ENCODE measurements at regions not wholly inside any gene's neighbourhood (a gene's known extent, or its start where the extent isn't known, plus 50 kb on each side); places are given as distances from the start of the nearest gene placed in this dataset.

DNA sequence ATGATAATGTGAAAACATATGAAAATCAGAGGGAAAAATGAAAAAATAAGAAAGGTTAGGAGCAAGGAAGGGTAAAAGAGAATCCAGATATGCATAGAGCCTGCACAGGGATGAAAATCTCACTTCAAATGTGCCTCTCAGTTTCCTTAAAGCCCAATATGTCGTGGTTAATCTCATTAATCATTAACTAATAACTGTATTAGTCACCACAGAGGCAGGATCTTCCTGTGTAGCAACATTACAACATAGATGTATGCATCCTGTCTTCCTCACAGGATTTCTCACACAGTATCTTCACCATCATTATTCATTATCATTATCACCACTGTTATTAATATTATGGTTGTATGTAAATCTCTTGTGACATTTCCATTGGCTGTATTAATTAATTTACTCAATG lies 361.2 kb upstream of the SOX11 start:
- H3K9me3 Mint-ChIP-seq, result peaks cover 3% of the 10 kb centered on the region
- DNase-seq, result no peak
- no peaks in the 10 kb centered on the region for H3K36me3 Mint-ChIP-seq (ENCODE audit: low read depth)
- CTCF ChIA-PET, result no interaction called here
- POLR2A ChIA-PET, result no interaction called here
- H3K4me1 Mint-ChIP-seq, result no peaks in the 10 kb centered on the region
- no peaks in the 10 kb centered on the region for H3K27me3 Mint-ChIP-seq
- H3K27ac Mint-ChIP-seq, result no peak overlapping the region
- no peak overlapping the region for H3K4me3 Mint-ChIP-seq

- Mint-ChIP-seq H3K4me3 (no peak overlapping the region), H3K27ac (no peak overlapping the region), H3K36me3 (ENCODE audit: low read depth) (no peaks in the 10 kb centered on the region), H3K27me3 (no peaks in the 10 kb centered on the region), H3K4me1 (no peaks in the 10 kb centered on the region), H3K9me3 (peaks cover 3% of the 10 kb centered on the region)
- no peak for DNase-seq
- POLR2A ChIA-PET, result no interaction called here
- CTCF ChIA-PET, result no interaction called here
Observed at GRCh38 chr2:5332925-5333324, 359.3 kb upstream of the SOX11 start.

DNA sequence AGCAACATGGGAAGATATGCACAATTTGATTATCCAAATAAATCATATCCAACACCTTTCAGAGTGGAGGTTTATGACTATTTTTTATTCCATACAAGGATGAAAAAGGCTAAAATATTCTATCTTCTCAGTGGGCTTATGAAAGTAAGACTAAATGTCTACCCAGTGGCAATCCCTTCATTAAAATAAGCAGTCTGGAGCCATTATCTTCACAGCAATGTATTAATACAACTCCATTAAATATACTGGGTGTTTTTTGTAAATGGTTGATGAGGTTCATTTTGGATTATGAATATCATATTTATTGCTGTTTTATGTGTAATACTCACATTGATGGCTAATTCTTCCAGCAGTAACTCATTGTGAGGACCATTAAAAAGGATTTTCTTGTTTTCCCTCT lies 352.7 kb upstream of the SOX11 start:
- H3K27me3 Mint-ChIP-seq, result no peaks in the 10 kb centered on the region
- no peak for DNase-seq
- peaks cover 5% of the 10 kb centered on the region for H3K9me3 Mint-ChIP-seq
- H3K4me3 Mint-ChIP-seq, result no peak overlapping the region
- no peaks in the 10 kb centered on the region for H3K4me1 Mint-ChIP-seq
- ChIA-PET CTCF (no interaction called here), POLR2A (no interaction called here)
- no peaks in the 10 kb centered on the region for H3K36me3 Mint-ChIP-seq (ENCODE audit: low read depth)
- no peak overlapping the region for H3K27ac Mint-ChIP-seq

GRCh38 chr2:5343785-5344335 lies 348.3 kb upstream of the SOX11 start:
- Mint-ChIP-seq H3K4me1 (no peaks in the 10 kb centered on the region), H3K36me3 (ENCODE audit: low read depth) (no peaks in the 10 kb centered on the region), H3K27ac (no peak overlapping the region), H3K9me3 (peaks cover 7% of the 10 kb centered on the region), H3K27me3 (no peaks in the 10 kb centered on the region), H3K4me3 (no peak overlapping the region)
- CTCF ChIA-PET, result no interaction called here
- POLR2A ChIA-PET, result no interaction called here
- no peak for DNase-seq

DNA sequence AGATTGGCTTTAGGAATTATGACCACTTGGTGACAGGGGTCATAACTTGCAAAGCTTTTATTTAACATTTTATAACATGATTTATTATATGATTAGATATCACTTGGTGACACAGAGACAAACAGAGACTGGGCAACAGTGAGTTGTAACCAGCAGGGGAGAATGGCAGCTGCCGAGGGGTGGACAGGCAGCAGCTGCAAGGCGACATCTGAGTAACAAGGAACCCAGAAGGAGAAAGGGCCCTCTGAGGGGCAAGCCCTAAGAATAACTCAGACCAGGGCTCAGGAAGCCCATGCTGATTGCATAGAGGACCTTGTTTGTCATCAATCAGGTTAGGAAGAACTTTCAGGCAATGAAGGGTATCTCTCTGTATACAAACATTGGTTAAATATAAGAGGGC lies 339.9 kb upstream of the SOX11 start:
- H3K27ac Mint-ChIP-seq, result no peak overlapping the region
- H3K4me1 Mint-ChIP-seq, result no peaks in the 10 kb centered on the region
- no peak overlapping the region for H3K4me3 Mint-ChIP-seq

GRCh38 chr2:5353565-5353964 lies 338.6 kb upstream of the SOX11 start:
- no peak for DNase-seq
- CTCF ChIA-PET, result interaction anchor here (1.3 kb wide), 1 partner anchor 12 kb away, joined by 3 read pairs; no protein-coding TSS in a partner anchor
- POLR2A ChIA-PET, result no interaction called here
- no peak overlapping the region for H3K4me3 Mint-ChIP-seq
- H3K4me1 Mint-ChIP-seq, result no peaks in the 10 kb centered on the region
- H3K27me3 Mint-ChIP-seq, result no peaks in the 10 kb centered on the region
- H3K36me3 Mint-ChIP-seq (ENCODE audit: low read depth), result no peaks in the 10 kb centered on the region
- peaks cover 5% of the 10 kb centered on the region for H3K9me3 Mint-ChIP-seq
- no peak overlapping the region for H3K27ac Mint-ChIP-seq

More for the DNA sequence above, 339.9 kb upstream of the SOX11 start:
- POLR2A ChIA-PET, result no interaction called here
- Mint-ChIP-seq H3K27me3 (no peaks in the 10 kb centered on the region), H3K9me3 (peaks cover 6% of the 10 kb centered on the region), H3K36me3 (ENCODE audit: low read depth) (no peaks in the 10 kb centered on the region)
- DNase-seq, result no peak
- CTCF ChIA-PET, result no interaction called here

DNA sequence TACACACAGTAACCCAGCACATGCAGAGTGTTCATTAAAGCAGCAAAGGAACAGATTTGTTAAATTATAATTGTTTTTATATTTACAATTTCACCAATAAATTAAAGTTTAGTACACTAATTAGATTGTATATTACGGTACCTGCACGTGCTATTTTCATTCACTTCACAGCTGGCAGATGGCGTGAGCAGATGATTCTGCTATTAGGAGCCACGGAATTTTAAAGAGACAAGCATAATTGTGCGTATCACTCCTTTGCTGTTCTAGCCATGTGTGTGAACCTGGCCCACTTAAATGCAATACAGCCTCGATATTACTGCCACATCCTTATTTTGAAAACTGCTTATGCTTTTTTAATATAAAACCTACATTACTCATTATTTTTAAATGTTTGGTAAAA lies 332.8 kb upstream of the SOX11 start:
- H3K4me3 Mint-ChIP-seq, result no peak overlapping the region
- ChIA-PET CTCF (no interaction called here), POLR2A (no interaction called here)
- no peak overlapping the region for H3K27ac Mint-ChIP-seq
- no peaks in the 10 kb centered on the region for H3K4me1 Mint-ChIP-seq
- no peak for DNase-seq
- peaks cover 6% of the 10 kb centered on the region for H3K9me3 Mint-ChIP-seq
- H3K27me3 Mint-ChIP-seq, result no peaks in the 10 kb centered on the region
- no peaks in the 10 kb centered on the region for H3K36me3 Mint-ChIP-seq (ENCODE audit: low read depth)

DNA sequence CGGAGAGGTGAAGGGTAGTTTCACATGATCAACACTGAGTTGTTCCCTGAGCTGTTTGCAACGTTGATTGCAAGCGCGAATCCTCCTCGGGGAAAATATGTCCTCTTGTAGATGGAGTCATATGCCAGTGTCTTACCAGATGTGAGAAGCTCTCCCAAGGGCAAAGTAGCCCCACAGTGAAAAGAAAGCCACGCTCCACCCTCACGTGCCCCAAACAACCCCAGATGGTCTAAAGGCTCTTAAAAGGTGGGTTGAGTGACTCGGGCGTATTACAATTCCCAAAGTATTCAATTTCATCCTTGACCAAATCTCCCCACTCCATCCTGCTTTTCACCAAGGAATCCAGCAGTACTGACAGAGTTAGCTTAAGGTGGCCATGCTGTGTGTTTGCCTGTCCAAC lies 332.1 kb upstream of the SOX11 start:
- no peaks in the 10 kb centered on the region for H3K4me1 Mint-ChIP-seq
- POLR2A ChIA-PET, result no interaction called here
- H3K27ac Mint-ChIP-seq, result no peak overlapping the region
- H3K9me3 Mint-ChIP-seq, result peaks cover 6% of the 10 kb centered on the region
- no peaks in the 10 kb centered on the region for H3K36me3 Mint-ChIP-seq (ENCODE audit: low read depth)
- H3K4me3 Mint-ChIP-seq, result no peak overlapping the region
- H3K27me3 Mint-ChIP-seq, result no peaks in the 10 kb centered on the region
- CTCF ChIA-PET, result no interaction called here
- DNase-seq, result no peak

- Mint-ChIP-seq H3K4me3 (no peak overlapping the region), H3K36me3 (ENCODE audit: low read depth) (no peaks in the 10 kb centered on the region), H3K9me3 (peaks cover 5% of the 10 kb centered on the region), H3K4me1 (no peaks in the 10 kb centered on the region), H3K27me3 (no peaks in the 10 kb centered on the region), H3K27ac (no peak overlapping the region)
- POLR2A ChIA-PET, result no interaction called here
- CTCF ChIA-PET, result interaction anchor here (1.7 kb wide), 1 partner anchor 1405 kb away, joined by 7 read pairs; no protein-coding TSS in a partner anchor
- no peak for DNase-seq
Observed at GRCh38 chr2:5364361-5364760, 327.8 kb upstream of the SOX11 start.

DNA sequence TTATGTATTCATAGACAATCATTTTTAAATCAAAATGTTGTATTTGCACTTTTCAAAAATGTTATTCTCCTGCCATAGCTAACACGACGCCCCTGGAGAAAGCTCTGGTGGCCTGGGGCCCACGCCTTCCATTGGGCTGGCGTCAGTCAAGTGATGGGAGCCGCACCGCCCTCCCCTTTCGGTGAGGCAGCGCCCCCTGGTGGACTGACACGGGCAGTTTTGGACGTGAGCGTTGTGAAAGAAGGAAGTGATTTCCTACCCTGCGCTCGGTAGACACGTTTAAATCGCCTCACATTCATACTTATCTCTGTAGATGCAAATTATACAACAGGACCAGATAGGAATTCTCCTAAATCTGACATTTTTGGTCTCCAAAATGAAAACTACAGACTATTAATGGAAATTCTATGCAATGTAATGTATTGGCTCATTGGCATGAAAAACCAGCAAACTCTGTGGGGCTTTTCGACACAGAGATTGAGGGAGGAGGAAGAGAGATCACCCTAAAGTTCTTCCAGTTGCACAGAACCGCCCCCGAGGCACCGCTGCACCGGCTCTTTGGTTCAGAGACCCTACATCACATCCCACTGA lies 326.2 kb upstream of the SOX11 start:
- Mint-ChIP-seq H3K4me3 (no peak overlapping the region), H3K36me3 (ENCODE audit: low read depth) (no peaks in the 10 kb centered on the region), H3K27ac (no peak overlapping the region), H3K27me3 (no peaks in the 10 kb centered on the region), H3K4me1 (no peaks in the 10 kb centered on the region), H3K9me3 (peaks cover 3% of the 10 kb centered on the region)
- POLR2A ChIA-PET, result no interaction called here
- peak; percentile 55 for DNase-seq
- CTCF ChIA-PET, result interaction anchor here (0.8 to 1.7 kb wide), 5 partner anchors 9 to 1407 kb away, joined by 3 to 7 read pairs (median 3); no protein-coding TSS in a partner anchor

DNA sequence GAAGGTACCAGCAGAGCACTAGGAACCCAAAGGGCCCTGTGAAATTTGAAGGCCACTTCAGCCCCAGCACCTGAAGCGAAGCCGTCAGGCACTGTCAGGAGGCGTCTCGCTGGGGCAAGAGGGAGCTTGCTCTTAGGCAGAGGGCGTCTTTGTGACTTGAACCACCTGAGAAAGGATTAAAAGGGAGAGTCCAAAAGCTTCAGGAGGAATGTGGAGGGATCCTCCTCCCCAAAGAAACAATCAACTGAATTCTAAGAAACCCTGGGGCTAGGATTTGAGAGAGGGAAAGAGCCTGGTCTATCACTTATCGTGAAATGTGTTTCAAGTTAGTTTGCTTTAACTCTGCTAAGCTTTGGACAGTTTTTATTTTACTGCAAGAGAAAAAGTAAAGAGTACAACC lies 324.9 kb upstream of the SOX11 start:
- Mint-ChIP-seq H3K4me3 (no peak overlapping the region), H3K27me3 (no peaks in the 10 kb centered on the region), H3K4me1 (no peaks in the 10 kb centered on the region), H3K36me3 (ENCODE audit: low read depth) (no peaks in the 10 kb centered on the region), H3K9me3 (peaks cover 3% of the 10 kb centered on the region), H3K27ac (no peak overlapping the region)
- no peak for DNase-seq
- ChIA-PET CTCF (interaction anchor here (0.7 kb wide), 1 partner anchor 838 kb away, joined by 3 read pairs; no protein-coding TSS in a partner anchor), POLR2A (no interaction called here)

GRCh38 chr2:5368263-5368662 lies 323.9 kb upstream of the SOX11 start:
- CTCF ChIA-PET, result no interaction called here
- no peak overlapping the region for H3K27ac Mint-ChIP-seq
- H3K36me3 Mint-ChIP-seq (ENCODE audit: low read depth), result no peaks in the 10 kb centered on the region
- POLR2A ChIA-PET, result no interaction called here
- no peaks in the 10 kb centered on the region for H3K27me3 Mint-ChIP-seq
- H3K4me3 Mint-ChIP-seq, result no peak overlapping the region
- no peaks in the 10 kb centered on the region for H3K4me1 Mint-ChIP-seq
- peaks cover 3% of the 10 kb centered on the region for H3K9me3 Mint-ChIP-seq
- no peak for DNase-seq

GRCh38 chr2:5369510-5369909 lies 322.7 kb upstream of the SOX11 start:
- Mint-ChIP-seq H3K27me3 (no peaks in the 10 kb centered on the region), H3K9me3 (peaks cover 3% of the 10 kb centered on the region), H3K4me1 (no peaks in the 10 kb centered on the region), H3K27ac (no peak overlapping the region), H3K36me3 (ENCODE audit: low read depth) (no peaks in the 10 kb centered on the region), H3K4me3 (no peak overlapping the region)
- no peak for DNase-seq
- ChIA-PET POLR2A (no interaction called here), CTCF (no interaction called here)

GRCh38 chr2:5370158-5370557 lies 322.0 kb upstream of the SOX11 start:
- no peak for DNase-seq
- H3K4me1 Mint-ChIP-seq, result no peaks in the 10 kb centered on the region
- H3K36me3 Mint-ChIP-seq (ENCODE audit: low read depth), result no peaks in the 10 kb centered on the region
- no peaks in the 10 kb centered on the region for H3K27me3 Mint-ChIP-seq
- ChIA-PET CTCF (no interaction called here), POLR2A (no interaction called here)
- H3K27ac Mint-ChIP-seq, result no peak overlapping the region
- peaks cover 3% of the 10 kb centered on the region for H3K9me3 Mint-ChIP-seq
- H3K4me3 Mint-ChIP-seq, result no peak overlapping the region
